G401 (cell line): ENCODE measurements at regions not wholly inside any gene's neighbourhood (a gene's known extent, or its start where the extent isn't known, plus 50 kb on each side); places are given as distances from the start of the nearest gene placed in this dataset.
"Not testable (repeated sequence)": the region's sequence is repeated elsewhere in the genome, so short reads cannot be mapped to it uniquely, and the experiment has no call there.

Experiments used
- DNase-seq: peaks from one replicate; pipeline ENCODE4 v3.0.0-alpha.2; 2015; ENCODE audit warnings: low spot score
- in situ Hi-C: cut with HindIII; loops from 2 replicates; pipeline ENCODE4 v1.10.0; 2016; ENCODE audit warnings: low sequenced_read_pairs, mixed read lengths

DNA sequence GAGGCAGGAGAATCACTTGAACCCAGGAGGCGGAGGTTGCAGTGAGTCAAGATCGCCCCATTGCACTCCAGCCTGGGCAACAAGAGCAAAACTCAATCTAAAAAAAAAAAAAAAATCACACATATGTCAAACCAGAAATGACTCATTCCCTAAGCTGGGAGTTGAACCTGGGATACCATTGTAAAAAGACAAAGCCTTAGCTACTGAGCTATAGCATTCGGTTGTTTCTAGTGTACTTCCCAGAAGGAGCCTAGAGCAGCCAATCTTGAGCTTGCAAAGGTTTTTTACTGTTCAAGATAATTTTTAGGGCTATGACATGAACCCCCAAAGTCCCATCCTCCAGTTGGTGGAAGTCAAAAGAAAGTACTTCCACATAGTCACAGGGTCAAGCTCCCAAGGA, 87.9 kb downstream of the ZNF467 start:
- in situ Hi-C loops, result no loop called here
- no peak for DNase-seq

DNA sequence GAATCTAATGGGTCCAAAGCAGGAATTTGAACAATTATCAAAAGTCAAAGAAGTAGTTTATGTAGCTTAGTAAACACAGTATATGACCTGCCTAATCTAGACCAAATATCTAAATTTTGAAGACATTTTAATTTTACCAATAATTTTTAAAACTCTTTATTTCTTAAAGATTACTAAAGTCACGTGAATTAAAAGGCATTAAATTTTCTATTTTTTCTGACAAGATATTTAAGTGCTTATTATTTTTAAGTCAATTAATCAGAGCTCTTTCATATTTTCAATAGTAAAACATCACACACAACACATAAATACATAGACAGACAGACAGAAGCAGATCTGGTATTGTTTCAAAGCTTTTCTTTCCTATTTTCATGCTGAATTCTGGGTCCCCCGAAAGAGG, 89.5 kb downstream of the ZNF467 start:
- no peak for DNase-seq
- in situ Hi-C loops, result no loop called here

GRCh38 chr7:149683181-149683580, 90.2 kb downstream of the ZNF467 start:
- no peak for DNase-seq
- in situ Hi-C loops, result no loop called here

GRCh38 chr7:149682038-149682437, 91.3 kb downstream of the ZNF467 start:
- DNase-seq, result no peak
- in situ Hi-C loops, result no loop called here

GRCh38 chr7:149681274-149681673, 92.1 kb downstream of the ZNF467 start:
- DNase-seq, result no peak
- in situ Hi-C loops, result no loop called here

DNA sequence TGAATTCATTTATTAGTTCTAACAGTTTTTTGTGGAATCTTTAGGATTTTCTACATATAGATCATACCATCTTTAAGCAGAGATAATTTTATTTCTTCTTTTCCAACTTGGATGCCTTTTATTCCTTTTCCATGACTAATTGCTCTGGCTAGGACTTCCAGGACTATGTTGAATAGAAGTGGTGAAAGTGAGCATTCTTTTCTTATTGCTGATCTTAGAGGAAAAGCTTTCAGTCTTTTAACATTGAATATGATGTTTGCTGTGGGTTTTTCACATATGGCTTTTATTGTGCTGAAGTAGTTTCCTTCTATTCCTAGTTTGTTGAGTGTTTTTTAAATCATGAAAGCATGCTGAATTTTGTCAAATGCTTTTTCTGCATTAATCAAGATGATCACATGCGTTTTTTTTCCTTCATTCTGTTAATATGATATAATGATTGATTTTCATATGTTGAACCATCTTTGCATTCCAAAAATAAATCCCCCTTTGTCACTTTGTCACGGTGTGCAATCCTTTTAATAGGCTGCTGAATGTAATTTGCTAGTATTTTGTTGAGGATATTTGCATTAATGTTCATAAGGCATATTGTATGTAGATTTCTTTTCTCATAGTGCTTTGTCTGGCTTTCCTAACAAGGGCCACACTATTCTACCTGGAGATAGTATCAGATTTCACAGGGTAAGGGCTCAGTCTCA, 92.9 kb downstream of the ZNF467 start:
- in situ Hi-C loops, result no loop called here
- DNase-seq, result no peak

DNA sequence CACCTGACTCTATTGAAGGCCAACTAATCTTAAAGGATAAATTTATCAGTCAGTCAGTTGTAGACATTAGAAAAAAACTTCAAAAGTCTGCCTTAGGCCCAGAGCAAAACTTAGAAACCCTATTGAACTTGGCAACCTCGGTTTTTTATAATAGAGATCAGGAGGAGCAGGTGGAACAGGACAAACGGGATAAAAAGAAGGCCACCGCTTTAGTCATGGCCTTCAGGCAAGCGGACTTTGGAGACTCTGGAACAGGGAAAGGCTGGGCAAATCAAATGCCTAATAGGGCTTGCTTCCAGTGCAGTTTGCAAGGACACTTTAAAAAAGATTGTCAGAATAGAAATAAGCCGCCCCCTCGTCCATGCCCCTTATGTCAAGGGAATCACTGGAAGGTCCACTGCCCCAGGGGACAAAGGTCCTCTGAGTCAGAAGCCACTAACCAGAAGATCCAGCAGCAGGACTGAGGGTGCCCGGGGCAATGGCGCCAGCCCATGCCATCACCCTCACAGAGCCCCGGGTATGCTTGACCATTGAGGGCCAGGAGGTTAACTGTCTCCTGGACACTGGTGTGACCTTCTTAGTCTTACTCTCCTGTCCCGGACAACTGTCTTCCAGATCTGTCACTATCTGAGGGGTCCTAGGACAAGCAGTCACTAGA, 98.5 kb downstream of the ZNF467 start:
- DNase-seq, in situ Hi-C loops: not testable (repeated sequence)

- in situ Hi-C loops, result no loop called here
- no peak for DNase-seq
Measured at GRCh38 chr7:149673006-149673405, 100.4 kb downstream of the ZNF467 start.

DNA sequence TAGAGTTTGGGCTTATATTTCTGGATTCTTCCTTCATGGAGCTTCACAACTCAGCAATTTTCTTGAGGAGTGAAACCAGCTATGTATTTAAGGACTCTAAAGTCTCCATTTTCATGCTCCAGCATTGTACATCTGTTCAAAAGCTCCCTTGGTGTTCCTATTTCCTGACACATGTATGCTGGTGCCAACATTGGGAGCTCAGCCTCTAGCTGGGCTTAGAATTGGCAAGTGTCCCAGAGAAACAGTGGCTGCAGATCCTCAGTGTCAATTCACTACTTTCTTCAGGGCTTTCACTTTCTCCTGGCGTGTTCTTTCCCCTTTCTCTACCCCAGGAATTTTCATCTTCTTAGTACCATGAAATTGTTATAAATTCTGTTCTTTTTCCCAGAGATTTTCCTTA, 103.1 kb downstream of the ZNF467 start:
- peak; percentile 96 for DNase-seq

DNA sequence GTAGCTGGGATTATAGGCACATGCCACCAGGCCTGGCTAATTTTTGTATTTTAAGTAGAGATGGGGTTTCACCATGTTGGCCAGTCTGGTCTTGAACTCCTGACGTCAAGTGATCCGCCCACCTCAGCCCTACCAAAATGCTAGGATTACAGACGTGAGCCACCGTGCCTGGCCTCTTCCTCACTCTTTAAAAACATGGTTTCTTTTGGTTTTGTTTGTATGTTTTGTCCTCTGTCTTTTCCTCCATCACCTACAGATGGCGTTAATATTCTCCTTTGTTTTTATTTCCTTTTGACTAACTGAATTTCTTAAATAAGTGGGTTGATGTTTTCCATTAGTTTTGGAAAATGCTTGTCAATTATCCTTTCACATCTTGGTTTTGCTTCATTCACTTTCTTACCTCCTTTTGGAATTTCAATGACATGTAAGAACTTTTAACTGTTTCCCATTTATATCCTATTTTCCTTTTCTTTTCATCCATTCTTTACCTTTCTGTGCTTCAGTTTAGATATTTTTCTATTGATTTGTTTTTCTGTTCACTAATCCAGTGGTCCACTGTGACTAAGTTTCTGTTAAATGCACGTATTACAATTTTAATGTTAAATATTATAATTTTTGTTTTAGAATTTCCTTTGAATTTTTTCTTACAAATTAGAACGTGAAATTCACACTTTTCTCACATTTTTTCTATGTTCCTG, 104.1 kb downstream of the ZNF467 start:
- in situ Hi-C loops, result no loop called here
- DNase-seq, result no peak

More for the DNA sequence above, 103.1 kb downstream of the ZNF467 start:
- in situ Hi-C loops, result no loop called here

DNA sequence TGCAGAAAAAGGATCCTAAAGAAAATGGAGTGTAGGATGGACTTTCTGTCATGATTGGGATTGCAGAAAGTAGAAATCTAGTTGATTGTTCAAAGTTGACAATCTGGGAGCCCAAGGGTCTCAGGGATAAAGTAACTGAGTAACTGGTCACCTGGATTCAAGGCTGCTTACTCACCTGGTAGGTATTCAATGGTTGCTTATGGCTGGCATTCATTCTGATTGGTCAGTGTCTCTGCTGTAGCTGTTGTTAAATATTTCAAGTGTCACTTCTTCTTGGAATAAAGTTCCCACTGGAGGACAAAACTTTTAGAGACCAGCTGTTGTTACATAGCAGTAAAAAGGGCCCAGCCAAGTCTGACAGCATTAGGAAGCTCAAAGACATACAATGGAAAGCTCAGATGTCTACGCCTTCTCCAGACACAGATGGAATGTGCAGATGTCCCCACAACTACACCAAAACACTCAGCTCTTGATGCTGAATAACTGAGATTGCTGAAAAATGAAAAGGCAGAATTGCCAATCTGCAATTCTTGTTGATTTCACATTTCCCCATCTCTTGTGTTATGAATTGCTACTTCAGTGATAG, 106.9 kb downstream of the ZNF467 start:
- in situ Hi-C loops, result no loop called here
- DNase-seq, result no peak

DNA sequence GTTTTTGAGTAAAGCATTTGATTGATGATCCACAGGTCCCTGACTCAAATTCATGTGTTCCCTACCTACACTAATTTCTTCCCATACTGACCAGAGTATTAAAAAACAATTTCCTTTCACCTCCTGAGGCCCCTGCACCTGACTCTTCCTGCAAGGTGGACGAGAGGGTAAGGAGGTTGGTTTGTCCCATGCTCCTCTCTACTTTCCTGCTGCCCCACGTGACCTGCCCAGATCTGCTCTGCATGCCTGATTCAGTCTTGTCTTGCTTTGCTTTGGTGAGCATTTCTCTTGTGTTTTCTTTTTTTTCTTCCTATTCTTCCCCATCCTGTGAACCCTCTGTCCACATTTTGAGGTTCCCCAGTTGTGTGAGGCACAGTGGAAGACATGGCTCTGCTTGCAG, 107.8 kb downstream of the ZNF467 start:
- DNase-seq, in situ Hi-C loops: not testable (repeated sequence)

DNA sequence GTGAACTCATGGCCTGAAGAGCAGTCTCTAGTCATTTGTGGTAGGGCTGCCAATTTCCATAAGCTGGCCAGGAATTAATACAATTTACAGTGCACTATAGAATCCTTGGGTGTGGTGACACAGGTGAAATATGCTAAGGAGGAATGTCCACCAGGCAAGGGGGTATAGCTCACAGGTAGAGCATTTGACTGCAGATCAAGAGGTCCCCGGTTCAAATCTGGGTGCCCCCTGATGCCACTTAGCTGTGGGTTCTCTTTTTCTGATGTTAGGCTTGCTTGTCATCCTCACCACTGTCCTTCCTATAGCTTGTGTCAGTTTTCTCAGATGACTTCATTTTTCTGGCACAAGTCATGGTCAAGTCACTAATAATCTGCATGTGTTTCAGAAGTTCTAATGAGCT, 108.7 kb downstream of the ZNF467 start:
- in situ Hi-C loops, result no loop called here
- DNase-seq, result no peak

DNA sequence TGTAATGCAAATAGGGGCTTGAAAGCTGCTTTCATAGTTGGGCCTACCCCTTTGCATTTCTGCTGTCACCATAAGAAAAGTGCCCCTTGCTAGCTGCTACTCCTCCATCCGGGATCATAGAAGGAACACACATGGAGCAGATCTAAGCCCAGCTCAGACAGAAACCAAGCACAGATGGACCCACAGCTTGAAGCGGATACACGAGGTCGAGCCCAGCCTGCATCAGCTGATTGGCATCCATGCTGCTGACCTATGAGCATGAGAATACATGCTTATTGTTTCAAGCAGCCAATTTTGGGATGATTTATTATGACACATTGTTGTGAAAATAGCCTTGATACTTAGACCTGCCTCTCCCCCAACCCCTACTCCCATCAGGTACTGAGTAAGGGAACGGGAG, 109.2 kb downstream of the ZNF467 start:
- in situ Hi-C loops, result no loop called here
- peak; percentile 90 for DNase-seq

DNA sequence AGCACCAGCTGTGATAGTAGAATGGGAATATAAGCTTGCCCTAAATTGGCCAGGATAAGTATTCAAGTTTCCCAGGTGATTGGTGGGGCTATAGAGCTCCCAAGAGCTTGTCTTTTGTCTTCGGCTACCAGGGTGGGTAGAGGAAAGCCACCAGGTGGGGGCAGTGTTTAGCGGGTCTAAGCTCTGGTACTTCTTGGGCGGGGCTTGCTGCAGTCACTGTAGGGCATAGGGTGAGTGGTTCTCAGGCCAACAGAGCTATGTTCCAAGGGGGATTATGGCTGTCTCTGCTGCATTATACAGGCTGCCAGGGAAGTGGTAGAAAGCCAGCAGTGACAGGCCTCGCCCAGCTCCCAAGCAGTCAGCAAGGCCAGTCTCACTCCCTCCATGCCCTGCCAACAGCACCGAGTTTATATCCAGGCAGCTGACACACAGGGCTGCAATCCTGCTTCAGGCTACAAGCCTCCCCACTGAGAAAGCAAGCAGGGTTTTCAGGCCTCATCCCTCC, 110.7 kb downstream of the ZNF467 start:
- peak; percentile 77 for DNase-seq
- in situ Hi-C loops, result no loop called here

DNA sequence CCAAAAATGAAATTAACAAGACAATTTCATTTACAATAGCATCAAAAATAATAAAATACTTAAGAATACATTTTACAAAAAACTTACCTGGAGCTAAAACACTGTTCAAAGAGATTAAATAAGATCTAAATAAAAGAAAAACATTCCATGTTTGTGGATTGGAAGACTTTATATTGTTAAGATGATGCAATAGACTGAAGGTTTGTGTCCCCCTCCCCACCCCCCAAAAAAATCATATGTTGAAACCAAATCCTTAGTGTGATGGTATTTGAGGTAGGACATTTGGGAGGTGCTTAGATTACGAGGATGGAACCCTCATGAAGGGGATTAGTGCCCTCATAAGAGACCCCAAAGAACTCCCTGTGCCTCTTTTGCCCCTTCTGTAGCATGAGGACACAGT, 117.6 kb downstream of the ZNF467 start:
- DNase-seq, result no peak
- in situ Hi-C loops, result no loop called here

- DNase-seq, result no peak
- in situ Hi-C loops, result no loop called here
Measured at GRCh38 chr7:149654588-149654987, 118.8 kb downstream of the ZNF467 start.

GRCh38 chr7:149650190-149650589, 123.2 kb downstream of the ZNF467 start:
- in situ Hi-C loops, DNase-seq: not testable (repeated sequence)

DNA sequence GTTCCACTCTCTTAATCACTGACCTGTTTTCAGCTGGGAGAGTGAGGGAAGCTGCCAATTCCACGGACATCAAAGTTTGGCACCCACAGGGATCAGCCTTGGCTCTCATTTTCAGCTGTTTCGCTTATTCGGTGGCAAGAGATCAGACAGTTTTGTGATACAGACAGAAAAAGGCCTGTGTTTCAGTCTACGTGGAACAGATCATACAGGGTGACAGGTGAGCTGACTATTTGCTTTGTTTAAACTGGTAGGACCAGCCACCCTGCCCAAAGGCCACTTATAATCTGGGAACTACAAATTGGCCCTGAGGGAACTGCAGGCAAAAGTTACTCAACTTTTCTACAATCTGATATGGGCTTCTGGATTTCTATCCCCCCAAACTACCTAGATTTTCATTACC, 128.6 kb downstream of the ZNF467 start:
- in situ Hi-C loops, result no loop called here
- no peak for DNase-seq

- in situ Hi-C loops, result no loop called here
Measured at GRCh38 chr7:149642589-149642988, 130.8 kb downstream of the ZNF467 start.

More at GRCh38 chr7:149642589-149642988, 130.8 kb downstream of the ZNF467 start:
- DNase-seq, result peak; percentile 89
